Fibroblast of pulmonary artery (primary cell): ENCODE measurements at regions not wholly inside any gene's neighbourhood (a gene's known extent, or its start where the extent isn't known, plus 50 kb on each side); places are given as distances from the start of the nearest gene placed in this dataset.
A peak's percentile ranks its signal among the peaks of the same experiment; 100 is the strongest.

Experiments used
- DNase-seq: peaks from one replicate; pipeline ENCODE4 v3.0.0-alpha.2; 2010; ENCODE audit warnings: low read depth
- H3K4me3 ChIP-seq: replicated peaks from 2 replicates; pipeline ENCODE4 v1.5.1; 2011; ENCODE audit warnings: low read depth, mild to moderate bottlenecking, control low read depth, low read length, moderate library complexity
- TF ChIP-seq, protein P1 (sequence below): IDR thresholded peaks from 2 replicates; pipeline ENCODE4 v1.5.1; 2011; ENCODE audit warnings: mild to moderate bottlenecking, control low read depth, low read length, inconsistent platforms; ENCODE audit errors: missing control alignments

- TF ChIP-seq, protein P1, sequence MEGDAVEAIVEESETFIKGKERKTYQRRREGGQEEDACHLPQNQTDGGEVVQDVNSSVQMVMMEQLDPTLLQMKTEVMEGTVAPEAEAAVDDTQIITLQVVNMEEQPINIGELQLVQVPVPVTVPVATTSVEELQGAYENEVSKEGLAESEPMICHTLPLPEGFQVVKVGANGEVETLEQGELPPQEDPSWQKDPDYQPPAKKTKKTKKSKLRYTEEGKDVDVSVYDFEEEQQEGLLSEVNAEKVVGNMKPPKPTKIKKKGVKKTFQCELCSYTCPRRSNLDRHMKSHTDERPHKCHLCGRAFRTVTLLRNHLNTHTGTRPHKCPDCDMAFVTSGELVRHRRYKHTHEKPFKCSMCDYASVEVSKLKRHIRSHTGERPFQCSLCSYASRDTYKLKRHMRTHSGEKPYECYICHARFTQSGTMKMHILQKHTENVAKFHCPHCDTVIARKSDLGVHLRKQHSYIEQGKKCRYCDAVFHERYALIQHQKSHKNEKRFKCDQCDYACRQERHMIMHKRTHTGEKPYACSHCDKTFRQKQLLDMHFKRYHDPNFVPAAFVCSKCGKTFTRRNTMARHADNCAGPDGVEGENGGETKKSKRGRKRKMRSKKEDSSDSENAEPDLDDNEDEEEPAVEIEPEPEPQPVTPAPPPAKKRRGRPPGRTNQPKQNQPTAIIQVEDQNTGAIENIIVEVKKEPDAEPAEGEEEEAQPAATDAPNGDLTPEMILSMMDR: no peak
- peak; percentile 50 for DNase-seq
- H3K4me3 ChIP-seq: no peak overlapping the region
These were observed 106.4 kb downstream of the CH25H start for GRCh38 chr10:89100680-89101079.

DNA sequence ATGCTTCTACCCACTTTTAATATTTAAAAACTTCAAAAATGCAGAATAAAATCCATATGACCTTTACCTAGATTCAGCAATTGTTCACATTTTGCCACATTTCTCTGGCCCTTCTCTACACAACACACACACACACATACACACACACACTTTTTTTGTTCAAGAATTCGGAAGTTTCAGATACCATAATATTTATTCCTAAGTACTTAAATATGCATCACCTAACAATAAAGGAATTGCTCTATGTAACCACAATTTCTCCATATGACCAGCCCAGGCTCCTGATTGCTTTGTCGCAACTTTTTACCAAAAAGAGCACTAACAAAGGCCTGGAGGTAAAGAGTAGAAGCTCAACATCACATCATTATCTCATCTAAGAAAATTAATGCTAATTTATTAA lies 106.6 kb downstream of the FAS start:
- TF ChIP-seq, protein P1: no peak
- no peak for DNase-seq
- no peak overlapping the region for H3K4me3 ChIP-seq

DNA sequence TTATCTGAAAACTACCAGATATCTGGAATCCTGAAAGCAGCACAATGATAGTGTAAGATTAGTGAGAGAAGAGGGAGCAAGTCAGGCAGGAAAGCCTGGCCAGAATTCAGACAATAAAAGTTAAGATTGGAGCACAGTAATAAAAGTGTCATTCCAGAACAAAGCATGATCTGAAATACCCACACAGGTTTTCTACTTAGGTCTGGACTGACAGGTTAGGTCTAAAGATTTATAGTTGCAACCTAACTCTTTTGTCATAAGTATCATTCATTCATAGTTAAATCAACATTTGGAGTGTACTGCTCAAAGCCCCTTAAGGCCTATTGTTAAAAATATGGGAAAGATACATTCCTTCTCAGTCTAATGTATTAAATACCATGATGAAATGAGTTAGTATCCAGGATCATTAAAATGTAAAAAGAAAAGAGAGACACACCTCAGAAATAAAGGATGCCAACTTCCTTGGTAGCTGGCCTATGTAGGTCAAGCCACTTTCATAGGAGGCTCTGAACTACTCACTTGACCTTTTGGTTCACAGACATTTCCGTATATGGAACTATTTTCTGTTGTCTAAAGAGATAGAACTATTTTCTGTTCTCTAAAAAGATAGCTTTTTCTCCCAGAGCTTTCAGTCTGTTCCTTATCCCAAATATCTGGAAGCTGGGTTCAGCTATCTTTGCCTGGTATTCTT lies 105.2 kb downstream of the FAS start:
- H3K4me3 ChIP-seq: no peak overlapping the region
- TF ChIP-seq, protein P1: no peak
- no peak for DNase-seq

DNA sequence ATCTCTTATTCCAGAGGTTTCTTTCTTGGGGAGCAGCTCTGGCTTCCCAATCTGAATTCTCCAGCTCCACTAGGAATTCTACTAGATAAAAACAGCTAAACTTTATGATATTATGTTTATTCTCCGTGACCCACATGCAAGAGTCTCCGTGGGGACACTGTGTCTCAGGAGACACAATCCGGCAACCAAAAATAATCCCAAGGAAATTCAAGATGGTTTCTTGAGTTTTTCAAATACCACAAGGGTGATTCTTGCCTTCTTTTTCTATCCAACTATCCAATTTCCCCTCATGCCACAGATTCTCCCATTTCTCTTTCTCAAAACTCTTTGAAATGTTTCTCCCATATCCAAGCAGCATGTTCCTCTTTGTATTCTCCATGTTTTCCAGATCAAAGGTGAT lies 103.1 kb downstream of the FAS start:
- no peak for DNase-seq
- TF ChIP-seq, protein P1: no peak

GRCh38 chr10:89092981-89093380 lies 102.4 kb downstream of the FAS start:
- no peak for DNase-seq
- TF ChIP-seq, protein P1: no peak
- no peak overlapping the region for H3K4me3 ChIP-seq

More for the DNA sequence above, 103.1 kb downstream of the FAS start:
- no peak overlapping the region for H3K4me3 ChIP-seq

GRCh38 chr10:89092439-89092838 lies 101.8 kb downstream of the FAS start:
- no peak overlapping the region for H3K4me3 ChIP-seq
- DNase-seq: no peak
- TF ChIP-seq, protein P1: no peak

- peak; percentile 28 for DNase-seq
- no peak overlapping the region for H3K4me3 ChIP-seq
- TF ChIP-seq, protein P1: no peak
These were observed 100.9 kb downstream of the FAS start for GRCh38 chr10:89091496-89091895.
